Psoas muscle (tissue), 7 donors: ENCODE measurements at regions not wholly inside any gene's neighbourhood (a gene's known extent, or its start where the extent isn't known, plus 50 kb on each side); places are given as distances from the start of the nearest gene placed in this dataset.

Experiments used
- ATAC-seq, 4 donors: fragments of 200-7000 bp; cut with Tn5 transposase; one replicate each; pipeline ENCODE4 v1.9.1; 2020; ENCODE audit warnings: moderate library complexity in 3 of 4, mild to moderate bottlenecking in 2 of 4
- DNase-seq, 2 donors: peaks; one replicate each; pipeline ENCODE4 v3.0.0-alpha.2; 2020
- H3K27ac ChIP-seq: fragments of 200-600 bp; one replicate; pipeline ENCODE4 v1.8.0; 2022
- H3K27me3 ChIP-seq, 3 donors: fragments of 200-600 bp in 1 of 3; one replicate each; pipeline versions ENCODE4 v1.6.1 to v1.8.0; 2013 to 2022; ENCODE audit warnings: low read length in 2 of 3, mild to moderate bottlenecking in 2 of 3, moderate library complexity in 1 of 3; ENCODE audit not compliant: insufficient read depth in 3 of 3
- H3K36me3 ChIP-seq, 2 donors: fragments of 200-600 bp in 1 of 2; one replicate each; pipeline versions ENCODE4 v1.6.1 to v1.8.0; 2013 to 2022; ENCODE audit warnings: low read depth in 1 of 2, mild to moderate bottlenecking in 1 of 2, moderate library complexity in 1 of 2; ENCODE audit not compliant: insufficient read depth in 1 of 2
- H3K4me1 ChIP-seq: fragments of 200-600 bp; one replicate; pipeline ENCODE4 v1.8.0; 2022
- H3K4me3 ChIP-seq: fragments of 200-600 bp; one replicate; pipeline ENCODE4 v1.8.0; 2022; ENCODE audit warnings: mild to moderate bottlenecking
- H3K9me3 ChIP-seq: fragments of 200-600 bp; one replicate; pipeline ENCODE4 v1.8.0; 2022
- CTCF ChIP-seq: fragments of 200-600 bp; IDR thresholded peaks from one replicate; pipeline ENCODE4 v1.8.0; 2022; ENCODE audit warnings: antibody characterized with exemption
- WGBS, 3 donors: extraction: QIAGEN DNeasy Blood & Tissue Kit; methylation state at CpG; one replicate each; pipeline versions ENCODE4 v1.1.6 to v1.1.7; 2013; 5-methylcytosine and 5-hydroxymethylcytosine counted together
- intact Hi-C, 2 donors: fragments of 100-400 bp; cut with DNase I; formaldehyde crosslinking; loops; one replicate each; pipeline versions ENCODE4 v1.11.0 to v1.14.2; 2022
- donor health status: healthy with polysubstance abuse.
- donor health status: DM: no; HTN: no; CAD: no; lungs with moderate emphysema.
- donor health status: Bipolar disorder and iron deficiency.
- donor health status: healthy.
- donor health status: DM: yes; HTN: yes; CAD: no.
- donor health status: DM: no; HTN: no; CAD: no.
- donor health status: DM: yes; HTN: yes; CAD: no.

GRCh38 chr3:22419261-22419660, 668.3 kb upstream of the ZNF385D start:
- Histone ChIP-seq H3K4me3 (no peak overlapping the region), H3K27me3 (no peaks in the 10 kb centered on the region), H3K36me3 (no peaks in the 10 kb centered on the region), H3K9me3 (no peaks in the 10 kb centered on the region), H3K4me1 (no peaks in the 10 kb centered on the region), H3K27ac (no peak overlapping the region)
- TF ChIP-seq CTCF: no peak
- intact Hi-C loops: no loop called here
- no peak for ATAC-seq
- DNase-seq: no peak

- no peak overlapping the region for H3K27ac ChIP-seq
- no peak for TF ChIP-seq CTCF
- WGBS, 3 donors: 71 to 80% (median 75%) methylated on average over 4 of the region's 4 CpGs
- H3K9me3 ChIP-seq: no peaks in the 10 kb centered on the region
- intact Hi-C loops: no loop called here
- ATAC-seq: no peak
- no peaks in the 10 kb centered on the region for H3K27me3 ChIP-seq
- no peaks in the 10 kb centered on the region for H3K36me3 ChIP-seq
- no peaks in the 10 kb centered on the region for H3K4me1 ChIP-seq
- DNase-seq: no peak
- H3K4me3 ChIP-seq: no peak overlapping the region
Observed at GRCh38 chr3:22421589-22421988, 670.6 kb upstream of the ZNF385D start.

GRCh38 chr3:22431334-22431733, 680.3 kb upstream of the ZNF385D start:
- Histone ChIP-seq H3K4me3 (no peak overlapping the region), H3K27me3 (no peaks in the 10 kb centered on the region), H3K4me1 (no peaks in the 10 kb centered on the region), H3K36me3 (no peaks in the 10 kb centered on the region), H3K27ac (no peak overlapping the region), H3K9me3 (no peaks in the 10 kb centered on the region)
- no peak for ATAC-seq
- intact Hi-C loops: no loop called here
- no peak for TF ChIP-seq CTCF
- no peak for DNase-seq
- WGBS, 3 donors: 61 to 67% (median 61%) methylated on average over 1 of the region's 1 CpG

- no peak for ATAC-seq
- intact Hi-C loops: no loop called here
- no peaks in the 10 kb centered on the region for H3K4me1 ChIP-seq
- WGBS, 3 donors: 74 to 82% (median 78%) methylated on average over 4 of the region's 4 CpGs
- H3K36me3 ChIP-seq: no peaks in the 10 kb centered on the region
- no peak overlapping the region for H3K27ac ChIP-seq
- no peaks in the 10 kb centered on the region for H3K27me3 ChIP-seq
- no peak for DNase-seq
- no peak overlapping the region for H3K4me3 ChIP-seq
- H3K9me3 ChIP-seq: no peaks in the 10 kb centered on the region
- no peak for TF ChIP-seq CTCF
Observed at GRCh38 chr3:22439626-22440025, 688.6 kb upstream of the ZNF385D start.

GRCh38 chr3:22441711-22442110, 690.7 kb upstream of the ZNF385D start:
- no peak for TF ChIP-seq CTCF
- 90 to 98% (median 95%) methylated on average over 2 of the region's 2 CpGs for whole genome bisulfite sequencing, 3 donors
- Histone ChIP-seq H3K27ac (no peak overlapping the region), H3K4me3 (no peak overlapping the region), H3K9me3 (no peaks in the 10 kb centered on the region), H3K27me3 (no peaks in the 10 kb centered on the region), H3K4me1 (no peaks in the 10 kb centered on the region), H3K36me3 (no peaks in the 10 kb centered on the region)
- intact Hi-C loops: no loop called here
- ATAC-seq (no peak), DNase-seq (no peak)
